ENCODE measurements at regions not wholly inside any gene's neighbourhood (a gene's known extent, or its start where the extent isn't known, plus 50 kb on each side); places are given as distances from the start of the nearest gene placed in this dataset.

GRCh38 chr15:35686347-35686746, 140.4 kb upstream of the DPH6 start:
- no peak for TF ChIP-seq YY1 (IDR thresholded peaks at IDR 0.05; ENCODE audit: borderline replicate concordance in 1 of 3, control insufficient read depth in 1 of 3, extremely low read depth in 1 of 3, insufficient read depth in 3 of 3, insufficient read length in 1 of 3, insufficient replicate concordance in 2 of 3, low read depth in 1 of 3, low read length in 2 of 3)
- TF ChIP-seq ATF3 (IDR thresholded peaks at IDR 0.05) = no peak
- TF ChIP-seq ATF3 (CRISPR knock-in tag; conservative IDR thresholded peaks at IDR 0.05) = no peak
- no peak for TF ChIP-seq U2AF1 (optimal IDR thresholded peaks at IDR 0.05; ENCODE audit: low read depth, low read length)
- TF ChIP-seq CTCF (IDR thresholded peaks at IDR 0.05 in 2 of 3, conservative IDR thresholded peaks at IDR 0.05 in 1 of 3; ENCODE audit: insufficient read depth in 2 of 3, low read depth in 1 of 3, low read length in 3 of 3) = no peak
- TF ChIP-seq GATA2 (CRISPR knock-in tag; IDR thresholded peaks at IDR 0.05) = no peak
- TF ChIP-seq GTF3C2 (IDR thresholded peaks at IDR 0.05; ENCODE audit: borderline replicate concordance, extremely low read depth, insufficient read length) = no peak
- no peak for TF ChIP-seq DPF2 (IDR thresholded peaks at IDR 0.05)
- TF ChIP-seq ZBTB49 (CRISPR knock-in tag; IDR thresholded peaks at IDR 0.05; ENCODE audit: borderline replicate concordance) = no peak
- TF ChIP-seq, protein P1, sequence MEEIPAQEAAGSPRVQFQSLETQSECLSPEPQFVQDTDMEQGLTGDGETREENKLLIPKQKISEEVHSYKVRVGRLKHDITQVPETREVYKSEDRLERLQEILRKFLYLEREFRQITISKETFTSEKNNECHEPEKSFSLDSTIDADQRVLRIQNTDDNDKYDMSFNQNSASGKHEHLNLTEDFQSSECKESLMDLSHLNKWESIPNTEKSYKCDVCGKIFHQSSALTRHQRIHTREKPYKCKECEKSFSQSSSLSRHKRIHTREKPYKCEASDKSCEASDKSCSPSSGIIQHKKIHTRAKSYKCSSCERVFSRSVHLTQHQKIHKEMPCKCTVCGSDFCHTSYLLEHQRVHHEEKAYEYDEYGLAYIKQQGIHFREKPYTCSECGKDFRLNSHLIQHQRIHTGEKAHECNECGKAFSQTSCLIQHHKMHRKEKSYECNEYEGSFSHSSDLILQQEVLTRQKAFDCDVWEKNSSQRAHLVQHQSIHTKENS (CRISPR knock-in tag; IDR thresholded peaks at IDR 0.05) = no peak
